ENCODE measurements at regions not wholly inside any gene's neighbourhood (a gene's known extent, or its start where the extent isn't known, plus 50 kb on each side); places are given as distances from the start of the nearest gene placed in this dataset.

DNA sequence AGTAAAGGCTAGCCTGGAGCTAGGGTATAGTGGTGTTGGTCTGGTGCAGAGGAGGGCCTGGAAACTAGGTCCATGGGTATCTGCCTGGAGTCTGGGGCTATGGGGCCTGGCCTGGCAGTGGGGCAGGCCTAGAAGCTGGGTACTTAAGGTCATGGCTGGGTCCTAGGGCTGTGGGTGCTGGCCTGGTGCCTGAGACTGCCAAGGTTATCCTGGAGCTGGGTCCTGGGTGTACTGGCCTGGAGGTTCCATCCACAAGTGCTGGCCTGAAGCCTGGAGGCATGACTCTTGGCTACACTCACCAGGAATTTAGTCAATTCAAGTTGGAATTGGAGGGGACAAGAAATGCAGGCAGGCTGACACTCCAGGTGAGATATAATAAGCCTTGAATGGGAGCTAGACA lies 108.4 kb upstream of the ZCCHC13 start:
- TF ChIP-seq, protein P1, sequence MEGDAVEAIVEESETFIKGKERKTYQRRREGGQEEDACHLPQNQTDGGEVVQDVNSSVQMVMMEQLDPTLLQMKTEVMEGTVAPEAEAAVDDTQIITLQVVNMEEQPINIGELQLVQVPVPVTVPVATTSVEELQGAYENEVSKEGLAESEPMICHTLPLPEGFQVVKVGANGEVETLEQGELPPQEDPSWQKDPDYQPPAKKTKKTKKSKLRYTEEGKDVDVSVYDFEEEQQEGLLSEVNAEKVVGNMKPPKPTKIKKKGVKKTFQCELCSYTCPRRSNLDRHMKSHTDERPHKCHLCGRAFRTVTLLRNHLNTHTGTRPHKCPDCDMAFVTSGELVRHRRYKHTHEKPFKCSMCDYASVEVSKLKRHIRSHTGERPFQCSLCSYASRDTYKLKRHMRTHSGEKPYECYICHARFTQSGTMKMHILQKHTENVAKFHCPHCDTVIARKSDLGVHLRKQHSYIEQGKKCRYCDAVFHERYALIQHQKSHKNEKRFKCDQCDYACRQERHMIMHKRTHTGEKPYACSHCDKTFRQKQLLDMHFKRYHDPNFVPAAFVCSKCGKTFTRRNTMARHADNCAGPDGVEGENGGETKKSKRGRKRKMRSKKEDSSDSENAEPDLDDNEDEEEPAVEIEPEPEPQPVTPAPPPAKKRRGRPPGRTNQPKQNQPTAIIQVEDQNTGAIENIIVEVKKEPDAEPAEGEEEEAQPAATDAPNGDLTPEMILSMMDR (IDR thresholded peaks at IDR 0.05), result no peak
- TF ChIP-seq POLR2A (IDR thresholded peaks at IDR 0.05), result no peak
